Calu3 (cell line): ENCODE measurements at regions not wholly inside any gene's neighbourhood (a gene's known extent, or its start where the extent isn't known, plus 50 kb on each side); places are given as distances from the start of the nearest gene placed in this dataset.

ENCODE experiments used
- BruUV-seq: library from RNA; stranded (reverse); fragments of 400-500 nt; replicated peaks from 2 replicates; lab custom pipeline; 2021; lab: Mats Ljungman, UMichigan
- CTCF ChIA-PET: fragments of 300-600 bp; sonication (Branson Sonifier 250); formaldehyde crosslinking; loops from one replicate; lab custom pipeline; 2022; ENCODE audit warnings: antibody characterized with exemption; lab: Charles Lee
- DNase-seq: peaks from one replicate; pipeline ENCODE4 v3.0.0; 2022
- H3K27ac Mint-ChIP-seq: one replicate; pipeline ENCODE4 v1.8.0; 2022; ENCODE audit warnings: mixed read lengths; ENCODE audit not compliant: unreplicated experiment
- H3K27me3 Mint-ChIP-seq: one replicate; pipeline ENCODE4 v1.8.0; 2022; ENCODE audit warnings: mixed read lengths; ENCODE audit not compliant: unreplicated experiment
- H3K36me3 Mint-ChIP-seq: one replicate; pipeline ENCODE4 v1.8.0; 2022; ENCODE audit warnings: mild to moderate bottlenecking, moderate library complexity, mixed read lengths; ENCODE audit not compliant: insufficient read depth, unreplicated experiment
- H3K4me1 Mint-ChIP-seq: one replicate; pipeline ENCODE4 v1.8.0; 2022; ENCODE audit warnings: mild to moderate bottlenecking, low read depth, mixed read lengths; ENCODE audit not compliant: unreplicated experiment
- H3K4me3 Mint-ChIP-seq: one replicate; pipeline ENCODE4 v1.8.0; 2022; ENCODE audit warnings: mild to moderate bottlenecking, low read depth, moderate library complexity, mixed read lengths; ENCODE audit not compliant: unreplicated experiment
- H3K9me3 Mint-ChIP-seq: one replicate; pipeline ENCODE4 v1.8.0; 2022; ENCODE audit warnings: low read depth, mixed read lengths; ENCODE audit not compliant: unreplicated experiment
- CTCF ChIP-seq: fragments of 200-600 bp; IDR thresholded peaks from one replicate; pipeline ENCODE4 v1.8.0; 2022; ENCODE audit warnings: antibody characterized with exemption; ENCODE audit not compliant: unreplicated experiment
- intact Hi-C: fragments of 100-400 bp; cut with micrococcal nuclease; formaldehyde crosslinking; loops from one replicate; pipeline ENCODE4 v1.10.0; 2022; ENCODE audit not compliant: unreplicated experiment

- Mint-ChIP-seq H3K27me3 (no peaks in the 10 kb centered on the region), H3K4me1 (peaks cover 20% of the 10 kb centered on the region), H3K9me3 (peaks cover 2% of the 10 kb centered on the region), H3K4me3 (no peak overlapping the region), H3K27ac (no peak overlapping the region), H3K36me3 (no peaks in the 10 kb centered on the region)
- TF ChIP-seq CTCF = no peak
- DNase-seq = no peak
- intact Hi-C loops = no loop called here
- CTCF ChIA-PET = no interaction called here
- BruUV-seq = no TSS peak
These were observed 238.1 kb upstream of the STT3B start for GRCh38 chr3:31294430-31295149.

- no peak for DNase-seq
- CTCF ChIA-PET = no interaction called here
- Mint-ChIP-seq H3K36me3 (no peaks in the 10 kb centered on the region), H3K4me1 (peaks cover 14% of the 10 kb centered on the region), H3K27me3 (no peaks in the 10 kb centered on the region), H3K27ac (no peak overlapping the region), H3K9me3 (peaks cover 4% of the 10 kb centered on the region), H3K4me3 (no peak overlapping the region)
- intact Hi-C loops = no loop called here
- TF ChIP-seq CTCF = no peak
- no TSS peak for BruUV-seq
These were observed 237.5 kb upstream of the STT3B start for GRCh38 chr3:31295150-31295765.

GRCh38 chr3:31297726-31298298, 234.9 kb upstream of the STT3B start:
- no peak overlapping the region for H3K27ac Mint-ChIP-seq
- no peak overlapping the region for H3K4me3 Mint-ChIP-seq
- peaks cover 2% of the 10 kb centered on the region for H3K4me1 Mint-ChIP-seq
- H3K36me3 Mint-ChIP-seq = no peaks in the 10 kb centered on the region
- no peak for DNase-seq
- no peak for TF ChIP-seq CTCF
- BruUV-seq = no TSS peak
- CTCF ChIA-PET = interaction anchor here (0.6 kb wide), 1 partner anchor 130 kb away, joined by 3 read pairs; no protein-coding TSS in a partner anchor
- H3K9me3 Mint-ChIP-seq = peaks cover 6% of the 10 kb centered on the region
- H3K27me3 Mint-ChIP-seq = no peaks in the 10 kb centered on the region
- intact Hi-C loops = no loop called here

GRCh38 chr3:31300456-31301443, 232.0 kb upstream of the STT3B start:
- Mint-ChIP-seq H3K27me3 (no peaks in the 10 kb centered on the region), H3K4me3 (no peak overlapping the region), H3K4me1 (no peaks in the 10 kb centered on the region), H3K9me3 (peaks cover 6% of the 10 kb centered on the region), H3K36me3 (no peaks in the 10 kb centered on the region), H3K27ac (no peak overlapping the region)
- DNase-seq = no peak
- no TSS peak for BruUV-seq
- intact Hi-C loops = no loop called here
- CTCF ChIA-PET = no interaction called here
- TF ChIP-seq CTCF = no peak
